Breast epithelium (tissue), 4 donors: ENCODE measurements at regions not wholly inside any gene's neighbourhood (a gene's known extent, or its start where the extent isn't known, plus 50 kb on each side); places are given as distances from the start of the nearest gene placed in this dataset.
A peak's percentile ranks its signal among the peaks of the same experiment; 100 is the strongest.

Experiments used
- DNase-seq, 2 donors: peaks; one replicate each; pipeline ENCODE4 v3.0.0-alpha.2; 2019; ENCODE audit warnings: low spot score in 2 of 2
- H3K27ac ChIP-seq, 2 donors: fragments of 200-600 bp; sonication (generic) in 1 of 2; one replicate each; pipeline ENCODE4 v1.5.1; 2016 to 2019; ENCODE audit warnings: mild to moderate bottlenecking in 1 of 2
- H3K27me3 ChIP-seq, 2 donors: fragments of 200-600 bp; sonication (generic) in 1 of 2; one replicate each; pipeline versions ENCODE4 v1.5.1 to v1.6.0; 2017 to 2019; ENCODE audit warnings: control low read depth in 1 of 2, mild to moderate bottlenecking in 1 of 2
- H3K36me3 ChIP-seq: fragments of 200-600 bp; one replicate; pipeline ENCODE4 v1.5.1; 2019
- H3K4me1 ChIP-seq, 2 donors: fragments of 200-600 bp; sonication (generic); one replicate each; pipeline ENCODE4 v1.5.1; 2016 to 2019; ENCODE audit warnings: control low read depth in 1 of 2
- H3K4me3 ChIP-seq, 3 donors: fragments of 200-600 bp; sonication (generic); 1 replicate in 2 of 3; 2 replicates in 1 of 3; pipeline ENCODE4 v1.5.1; 2016 to 2019; ENCODE audit warnings: mild to moderate bottlenecking in 3 of 3, moderate library complexity in 2 of 3
- H3K9me3 ChIP-seq, 2 donors: fragments of 200-600 bp; sonication (generic) in 1 of 2; one replicate each; pipeline ENCODE4 v1.5.1; 2016 to 2019; ENCODE audit warnings: control low read depth in 1 of 2
- POLR2A ChIP-seq: fragments of 450-650 bp; IDR thresholded peaks from one replicate; pipeline ENCODE4 v1.6.1; 2016; ENCODE audit warnings: antibody characterized with exemption, mild to moderate bottlenecking, moderate library complexity
- POLR2AphosphoS5 ChIP-seq, 3 donors: sonication (generic); formaldehyde crosslinking; IDR thresholded peaks; one replicate each; pipeline ENCODE4 v1.6.1; 2017; ENCODE audit warnings: antibody characterized with exemption in 3 of 3
- intact Hi-C: fragments of 100-400 bp; cut with DNase I; formaldehyde crosslinking; loops from one replicate; pipeline ENCODE4 v1.15.1; 2023; ENCODE audit warnings: low total_unique reads
- TF ChIP-seq, protein P1 (sequence below), 3 donors: fragments of 450-650 bp; IDR thresholded peaks; one replicate each; pipeline ENCODE4 v1.5.1; 2016 to 2017; ENCODE audit warnings: antibody characterized with exemption in 3 of 3, mild to moderate bottlenecking in 3 of 3, moderate library complexity in 3 of 3

DNA sequence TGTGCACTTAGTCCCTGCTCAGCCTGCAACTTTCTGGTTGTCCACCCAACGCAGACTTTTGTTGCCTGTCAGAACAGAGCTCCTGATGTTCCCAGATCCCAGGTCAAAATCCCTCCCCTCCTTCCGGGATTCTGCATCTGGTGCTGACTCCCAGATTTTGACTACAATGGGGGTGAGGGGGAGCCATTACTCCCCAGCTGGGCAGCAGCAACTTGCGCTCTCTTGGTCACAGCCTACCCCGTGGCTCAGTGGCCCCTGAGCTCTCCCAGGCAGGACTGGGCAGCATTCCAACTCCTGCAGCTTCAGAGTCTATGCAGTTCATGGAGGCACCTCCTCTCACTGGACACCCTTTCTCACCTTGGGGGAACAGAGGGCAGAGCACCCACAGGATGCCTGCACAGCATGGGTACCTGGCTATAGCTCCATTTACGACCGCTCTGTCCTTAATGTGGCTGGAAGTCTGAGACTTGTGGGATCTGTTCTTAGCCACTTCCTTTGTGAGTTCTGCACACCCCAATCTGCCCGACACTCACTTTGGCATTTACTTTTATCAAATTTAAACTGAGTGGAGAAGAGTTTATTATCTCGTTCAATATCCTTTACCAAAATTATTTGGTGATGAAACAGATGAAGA, 545.5 kb upstream of the MGMT start:
- Histone ChIP-seq H3K27me3 (peaks cover 0 to 6% of the 10 kb centered on the region in 2 donors), H3K27ac (no peak overlapping the region), H3K4me3 (no peak overlapping the region), H3K9me3 (no peaks in the 10 kb centered on the region), H3K4me1 (peaks cover 0 to under 1% of the 10 kb centered on the region in 2 donors), H3K36me3 (no peaks in the 10 kb centered on the region)
- DNase-seq, result no peak
- TF ChIP-seq, protein P1, sequence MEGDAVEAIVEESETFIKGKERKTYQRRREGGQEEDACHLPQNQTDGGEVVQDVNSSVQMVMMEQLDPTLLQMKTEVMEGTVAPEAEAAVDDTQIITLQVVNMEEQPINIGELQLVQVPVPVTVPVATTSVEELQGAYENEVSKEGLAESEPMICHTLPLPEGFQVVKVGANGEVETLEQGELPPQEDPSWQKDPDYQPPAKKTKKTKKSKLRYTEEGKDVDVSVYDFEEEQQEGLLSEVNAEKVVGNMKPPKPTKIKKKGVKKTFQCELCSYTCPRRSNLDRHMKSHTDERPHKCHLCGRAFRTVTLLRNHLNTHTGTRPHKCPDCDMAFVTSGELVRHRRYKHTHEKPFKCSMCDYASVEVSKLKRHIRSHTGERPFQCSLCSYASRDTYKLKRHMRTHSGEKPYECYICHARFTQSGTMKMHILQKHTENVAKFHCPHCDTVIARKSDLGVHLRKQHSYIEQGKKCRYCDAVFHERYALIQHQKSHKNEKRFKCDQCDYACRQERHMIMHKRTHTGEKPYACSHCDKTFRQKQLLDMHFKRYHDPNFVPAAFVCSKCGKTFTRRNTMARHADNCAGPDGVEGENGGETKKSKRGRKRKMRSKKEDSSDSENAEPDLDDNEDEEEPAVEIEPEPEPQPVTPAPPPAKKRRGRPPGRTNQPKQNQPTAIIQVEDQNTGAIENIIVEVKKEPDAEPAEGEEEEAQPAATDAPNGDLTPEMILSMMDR (IDR thresholded peaks at IDR 0.05), result no peak
- TF ChIP-seq POLR2AphosphoS5 (IDR thresholded peaks at IDR 0.05), result no peak
- no peak for TF ChIP-seq POLR2A
- intact Hi-C loops, result no loop called here

DNA sequence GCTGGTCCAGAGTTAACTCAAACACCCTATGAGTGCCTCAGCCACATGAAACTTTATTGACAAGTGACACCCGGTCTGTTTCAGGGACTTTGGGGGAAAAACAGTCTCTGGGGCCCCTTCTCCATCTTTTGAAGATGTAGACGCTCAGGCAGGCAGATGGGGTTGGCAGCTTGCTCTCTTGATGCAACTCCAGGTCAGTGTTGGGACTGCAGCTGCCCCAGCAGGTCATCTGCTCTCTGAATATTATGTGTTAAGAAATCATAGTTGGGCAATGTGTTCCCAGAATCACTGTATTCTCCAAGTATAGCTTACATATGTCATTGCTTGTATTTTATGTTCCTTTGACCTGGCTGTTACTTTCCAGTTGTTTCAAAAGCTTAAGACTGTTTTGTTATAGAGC, 544.9 kb upstream of the MGMT start:
- intact Hi-C loops, result no loop called here
- H3K4me1 ChIP-seq, result peaks cover 0 to 7% of the 10 kb centered on the region in 2 donors
- H3K27ac ChIP-seq, result no peak overlapping the region
- peaks cover 0 to 6% of the 10 kb centered on the region in 2 donors for H3K27me3 ChIP-seq
- no peaks in the 10 kb centered on the region for H3K36me3 ChIP-seq
- H3K4me3 ChIP-seq, result no peak overlapping the region
- no peak for DNase-seq
- TF ChIP-seq POLR2AphosphoS5 (IDR thresholded peaks at IDR 0.05), result peak in 1 of 3 donors; percentile 51
- TF ChIP-seq, protein P1 (IDR thresholded peaks at IDR 0.05), result no peak
- no peaks in the 10 kb centered on the region for H3K9me3 ChIP-seq

DNA sequence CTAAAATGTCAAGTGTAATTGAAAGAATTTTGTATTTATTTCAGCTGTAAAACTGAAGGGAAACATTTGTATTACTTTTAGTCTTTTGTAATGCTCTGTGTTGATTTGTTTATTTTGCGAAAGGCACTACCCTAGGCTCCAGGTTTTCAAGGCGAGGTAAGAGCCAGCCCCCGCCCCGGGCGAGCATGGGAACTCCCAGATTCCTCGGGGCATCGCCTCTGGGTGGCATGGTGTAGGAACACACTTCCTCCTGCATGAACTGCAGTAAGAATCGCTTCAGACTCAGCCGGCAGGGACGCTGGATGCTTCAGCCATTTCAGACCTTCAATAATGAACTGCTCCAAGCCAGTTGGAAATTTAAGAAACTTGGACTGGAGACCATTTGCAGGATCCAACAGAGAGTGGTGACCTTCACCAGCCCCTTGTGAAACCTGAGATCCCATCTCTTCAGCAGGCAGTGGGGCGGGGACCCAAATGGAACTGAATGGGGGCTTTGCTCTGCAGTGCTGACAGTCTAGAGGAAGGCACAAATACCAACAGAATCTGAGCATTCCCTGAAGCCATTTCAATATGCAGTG, 544.3 kb upstream of the MGMT start:
- Histone ChIP-seq H3K27ac (no peak overlapping the region), H3K4me1 (peaks cover 3 to 8% of the 10 kb centered on the region in 2 donors), H3K4me3 (no peak overlapping the region), H3K36me3 (no peaks in the 10 kb centered on the region), H3K9me3 (no peaks in the 10 kb centered on the region), H3K27me3 (peaks cover 0 to 6% of the 10 kb centered on the region in 2 donors)
- TF ChIP-seq, protein P1 (IDR thresholded peaks at IDR 0.05), result no peak
- TF ChIP-seq POLR2A (no peak), POLR2AphosphoS5 (IDR thresholded peaks at IDR 0.05) (no peak)
- DNase-seq, result no peak
- intact Hi-C loops, result no loop called here

DNA sequence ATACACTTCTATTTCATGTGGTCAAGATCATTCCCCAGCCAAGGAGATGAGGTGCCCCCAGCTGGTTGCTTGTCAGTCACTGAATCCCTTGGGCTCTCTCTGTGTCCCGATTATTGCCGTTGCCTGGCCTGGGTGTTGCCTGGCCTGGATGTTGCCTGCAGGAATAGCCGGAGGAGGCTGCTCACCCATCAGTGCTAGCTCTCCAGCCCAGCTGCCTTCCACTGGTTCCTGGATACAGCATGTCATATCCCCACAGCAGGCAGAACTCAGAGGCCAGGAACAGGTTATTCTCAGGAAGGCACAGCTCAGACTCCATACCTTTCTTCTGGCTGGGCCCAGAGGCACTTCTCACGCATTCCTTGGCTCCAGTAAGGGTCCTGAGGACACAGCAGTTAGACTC, 542.1 kb upstream of the MGMT start:
- no peak overlapping the region for H3K27ac ChIP-seq
- no peaks in the 10 kb centered on the region for H3K36me3 ChIP-seq
- DNase-seq, result no peak
- H3K9me3 ChIP-seq, result no peaks in the 10 kb centered on the region
- peaks cover 6 to 13% of the 10 kb centered on the region in 2 donors for H3K4me1 ChIP-seq
- no peak overlapping the region for H3K4me3 ChIP-seq
- intact Hi-C loops, result no loop called here
- TF ChIP-seq POLR2A (no peak), POLR2AphosphoS5 (IDR thresholded peaks at IDR 0.05) (no peak)
- peaks cover 0 to 6% of the 10 kb centered on the region in 2 donors for H3K27me3 ChIP-seq

DNA sequence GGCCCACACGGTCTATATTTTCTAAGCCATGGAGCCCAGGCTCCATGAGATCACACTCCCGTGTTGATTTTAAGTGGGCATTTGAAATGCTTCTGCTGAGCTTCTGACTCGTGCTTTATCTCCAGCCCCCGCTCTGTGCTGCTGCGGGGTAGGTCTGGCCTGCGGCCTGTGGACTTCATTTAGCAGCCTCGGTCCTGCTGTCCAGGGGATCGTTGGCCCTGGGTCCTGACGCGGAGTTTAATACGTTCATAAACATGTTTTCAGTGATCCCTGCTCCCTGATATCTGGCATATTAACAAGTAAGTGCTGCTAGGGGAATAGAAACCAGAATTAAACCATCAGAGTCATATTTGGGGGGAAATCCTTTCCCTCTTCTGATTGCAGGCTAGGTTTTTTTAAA, 540.3 kb upstream of the MGMT start:
- H3K27ac ChIP-seq, result peak overlapping the region; percentile 56 to 84
- no peaks in the 10 kb centered on the region for H3K9me3 ChIP-seq
- TF ChIP-seq POLR2AphosphoS5 (IDR thresholded peaks at IDR 0.05), result no peak
- no peak for TF ChIP-seq POLR2A
- TF ChIP-seq, protein P1 (IDR thresholded peaks at IDR 0.05), result no peak

More for the DNA sequence above, 540.3 kb upstream of the MGMT start:
- Histone ChIP-seq H3K27me3 (no peaks in the 10 kb centered on the region), H3K4me1 (peaks cover 6 to 13% of the 10 kb centered on the region in 2 donors), H3K4me3 (no peak overlapping the region), H3K36me3 (no peaks in the 10 kb centered on the region)
- intact Hi-C loops, result no loop called here
- no peak for DNase-seq
